ENCODE measurements at regions not wholly inside any gene's neighbourhood (a gene's known extent, or its start where the extent isn't known, plus 50 kb on each side); places are given as distances from the start of the nearest gene placed in this dataset.
A peak's percentile ranks its signal among the peaks of the same experiment; 100 is the strongest.

GRCh38 chr2:238784671-238785527 lies 63.0 kb upstream of the TWIST2 start:
- no peak overlapping the region for H3K4me3 ChIP-seq
- H3K36me3 ChIP-seq, result no peaks in the 10 kb centered on the region
- peaks cover 0 to 9% (median 0%) of the 10 kb centered on the region in 8 donors for H3K9me3 ChIP-seq
- no peak for TF ChIP-seq POLR2AphosphoS5 (IDR thresholded peaks at IDR 0.05)
- TF ChIP-seq CTCF (IDR thresholded peaks at IDR 0.05 in 8 of 11, conservative IDR thresholded peaks at IDR 0.05 in 3 of 11), result peak; percentile 33 to 82 (median 69)
- intact Hi-C loops (cut with DNase I; ENCODE audit: low total_unique reads), result loop anchor here (5.0 kb wide), 1 partner anchor 413 kb away; no protein-coding TSS in a partner anchor
- 28 to 37% (median 35%) methylated on average over 17 of the region's 17 CpGs for WGBS, 5 donors
- no peak overlapping the region for H3K27ac ChIP-seq
- peaks cover 0 to 6% (median 0%) of the 10 kb centered on the region in 6 donors for H3K4me1 ChIP-seq
- peaks cover 0 to 15% (median 0%) of the 10 kb centered on the region in 7 donors for H3K27me3 ChIP-seq (replicated peaks in 1 of 7)
- no peak for DNase-seq

- TF ChIP-seq POLR2A (IDR thresholded peaks at IDR 0.05) (no peak), CTCF (IDR thresholded peaks at IDR 0.05 in 8 of 11, conservative IDR thresholded peaks at IDR 0.05 in 3 of 11) (no peak), POLR2AphosphoS5 (IDR thresholded peaks at IDR 0.05) (no peak)
- peaks cover 0 to 18% (median 0%) of the 10 kb centered on the region in 7 donors for H3K27me3 ChIP-seq (replicated peaks in 1 of 7)
- peaks cover 0 to 6% (median 0%) of the 10 kb centered on the region in 6 donors for H3K4me1 ChIP-seq
- no peak overlapping the region for H3K27ac ChIP-seq
- WGBS, 5 donors, result 71 to 79% (median 74%) methylated on average over 9 of the region's 9 CpGs
- H3K9me3 ChIP-seq, result peaks cover 0 to 9% (median 0%) of the 10 kb centered on the region in 8 donors
- intact Hi-C loops (cut with DNase I; ENCODE audit: low total_unique reads), result loop anchor here (5.0 kb wide), 1 partner anchor 413 kb away; no protein-coding TSS in a partner anchor
- H3K4me3 ChIP-seq, result no peak overlapping the region
- H3K36me3 ChIP-seq, result no peaks in the 10 kb centered on the region
- DNase-seq, result no peak
Measured at GRCh38 chr2:238785528-238785860, 62.4 kb upstream of the TWIST2 start.

- intact Hi-C loops (cut with DNase I; ENCODE audit: low total_unique reads), result loop anchor here (5.0 kb wide), 1 partner anchor 414 kb away; no protein-coding TSS in a partner anchor
- Histone ChIP-seq H3K27ac (no peak overlapping the region), H3K4me3 (no peak overlapping the region), H3K9me3 (peaks cover 0 to 6% (median 0%) of the 10 kb centered on the region in 8 donors), H3K36me3 (no peaks in the 10 kb centered on the region), H3K27me3 (replicated peaks in 1 of 7) (peaks cover 0 to 25% (median 0%) of the 10 kb centered on the region in 7 donors), H3K4me1 (peaks cover 0 to 6% (median 0%) of the 10 kb centered on the region in 6 donors)
- DNase-seq, result no peak
- 80 to 95% (median 84%) methylated on average over 7 to 9 of the region's 9 CpGs for WGBS, 5 donors
- no peak for TF ChIP-seq CTCF (IDR thresholded peaks at IDR 0.05 in 8 of 11, conservative IDR thresholded peaks at IDR 0.05 in 3 of 11)
- no peak for TF ChIP-seq POLR2AphosphoS5 (IDR thresholded peaks at IDR 0.05)
- no peak for TF ChIP-seq POLR2A (IDR thresholded peaks at IDR 0.05)
Measured at GRCh38 chr2:238786379-238786778, 61.5 kb upstream of the TWIST2 start.

Measured in spleen (tissue), 11 donors.